ENCODE measurements at regions not wholly inside any gene's neighbourhood (a gene's known extent, or its start where the extent isn't known, plus 50 kb on each side); places are given as distances from the start of the nearest gene placed in this dataset.
A peak's percentile ranks its signal among the peaks of the same experiment; 100 is the strongest.
"Not testable (repeated sequence)": the region's sequence is repeated elsewhere in the genome, so short reads cannot be mapped to it uniquely, and the experiment has no call there.

DNA sequence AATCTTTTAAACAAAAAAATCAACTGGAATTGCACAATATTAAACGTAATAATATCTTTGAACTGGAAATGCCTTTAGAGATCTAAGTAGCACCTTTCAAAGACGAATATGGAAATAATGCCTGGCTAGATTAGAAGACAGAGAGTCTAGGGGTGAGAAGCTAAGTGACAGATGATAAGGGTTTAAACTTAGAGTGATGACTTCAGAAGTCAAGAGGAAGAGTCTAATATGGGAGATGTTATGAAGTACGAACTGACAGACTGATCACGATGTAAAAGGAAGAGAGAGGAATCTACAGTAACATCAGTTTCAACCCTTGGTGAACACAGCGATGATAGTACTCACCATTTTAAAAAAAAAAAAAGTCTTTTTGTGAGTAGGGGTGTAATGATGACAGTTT lies 57.9 kb downstream of the HINT1 start:
- no peak for DNase-seq
- intact Hi-C loops (cut with DNase I, micrococcal nuclease) = no loop called here
- no peak for ATAC-seq

DNA sequence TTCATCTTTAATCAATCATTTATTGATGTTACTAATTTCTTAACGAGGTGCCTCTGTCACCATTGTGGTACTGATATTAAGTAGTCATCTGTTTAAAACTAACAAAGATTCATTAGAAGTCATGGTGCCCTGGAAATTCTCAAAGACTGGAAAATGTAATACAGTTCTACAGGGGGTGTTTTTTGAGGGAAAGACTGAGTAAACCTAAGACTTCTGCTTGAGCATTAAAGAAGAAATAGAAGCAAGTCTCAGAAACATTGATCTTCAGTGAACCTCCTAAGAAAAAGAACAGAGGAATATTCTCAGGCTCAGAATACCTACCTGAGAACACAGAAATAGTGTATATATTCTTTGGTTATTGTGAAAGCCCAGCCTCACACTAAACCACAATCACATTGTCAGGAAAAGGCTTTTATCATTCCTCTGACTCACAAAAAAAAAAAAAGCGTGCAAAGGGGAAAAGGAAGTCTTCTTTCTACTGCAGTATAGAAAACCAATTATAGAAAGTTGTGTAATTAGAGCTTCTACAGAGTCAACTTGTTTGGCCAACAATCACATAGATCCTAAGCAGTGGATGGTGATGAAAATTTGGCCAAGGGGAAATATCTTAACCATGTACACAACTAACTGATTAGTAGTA lies 60.8 kb downstream of the HINT1 start:
- intact Hi-C loops (cut with DNase I, micrococcal nuclease) = no loop called here
- no peak for ATAC-seq

DNA sequence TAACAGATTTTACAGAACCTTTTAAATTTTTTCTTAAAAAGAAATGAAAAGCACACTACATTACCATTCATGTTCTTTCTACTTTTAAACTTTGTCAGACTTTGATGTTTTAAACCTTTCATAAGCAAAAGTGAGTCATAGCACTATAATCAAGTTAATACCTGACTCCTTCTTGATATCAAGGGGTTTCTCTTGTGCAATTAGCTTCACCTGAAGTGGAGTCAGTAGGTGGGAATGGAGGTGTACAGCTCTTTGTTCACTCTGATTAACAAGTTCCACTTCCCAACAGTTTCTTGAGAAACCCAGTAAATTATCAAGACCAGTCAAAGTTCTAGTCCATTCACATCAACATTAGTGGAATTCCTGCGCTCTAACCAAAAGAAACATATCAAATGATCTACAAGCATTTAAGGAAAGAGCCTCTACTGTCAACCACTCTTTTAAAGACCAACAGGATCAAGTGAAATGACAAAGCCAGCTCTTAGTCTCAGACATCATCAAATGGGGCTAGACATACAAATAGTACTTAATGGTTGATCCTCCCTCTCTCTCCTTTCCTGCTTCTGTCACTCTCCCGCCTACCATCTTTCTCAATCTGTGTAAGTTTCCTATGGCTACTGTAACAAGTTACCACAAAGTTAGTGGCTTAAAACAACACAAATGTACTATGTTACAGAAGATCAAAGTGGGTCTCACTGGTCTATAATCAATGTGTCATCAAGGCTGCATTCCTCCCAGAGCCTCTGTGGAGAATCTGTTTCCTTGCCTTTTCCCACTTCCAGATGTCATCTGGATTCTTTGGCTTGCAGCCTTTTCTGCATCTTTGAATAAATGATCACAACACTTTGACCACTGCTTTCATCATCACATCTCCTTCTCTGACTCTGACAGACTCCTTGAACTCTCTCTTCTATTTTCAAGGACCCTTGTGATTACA lies 68.0 kb downstream of the HINT1 start:
- ATAC-seq = no peak
- intact Hi-C loops (cut with DNase I, micrococcal nuclease) = no loop called here
- no peak for DNase-seq

More for the DNA sequence above, 60.8 kb downstream of the HINT1 start:
- no peak for DNase-seq

DNA sequence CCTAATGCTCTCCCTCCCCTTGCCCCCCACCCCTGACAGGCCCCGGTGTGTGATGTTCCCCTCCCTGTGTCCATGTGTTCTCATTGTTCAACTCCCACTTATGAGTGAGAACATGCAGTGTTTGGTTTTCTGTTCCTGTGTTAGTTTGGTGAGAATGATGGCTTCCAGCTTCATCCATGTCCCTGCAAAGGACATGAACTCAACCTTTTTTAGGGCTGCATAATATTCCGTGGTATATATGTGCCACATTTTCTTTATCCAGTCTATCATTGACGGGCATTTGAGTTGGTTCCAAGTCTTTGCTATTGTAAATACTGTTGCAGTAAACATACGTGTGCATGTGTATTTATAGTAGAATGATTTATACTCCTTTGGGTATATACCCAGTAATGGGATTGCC lies 69.5 kb downstream of the HINT1 start:
- DNase-seq; ATAC-seq; intact Hi-C loops (cut with DNase I, micrococcal nuclease): not testable (repeated sequence)

DNA sequence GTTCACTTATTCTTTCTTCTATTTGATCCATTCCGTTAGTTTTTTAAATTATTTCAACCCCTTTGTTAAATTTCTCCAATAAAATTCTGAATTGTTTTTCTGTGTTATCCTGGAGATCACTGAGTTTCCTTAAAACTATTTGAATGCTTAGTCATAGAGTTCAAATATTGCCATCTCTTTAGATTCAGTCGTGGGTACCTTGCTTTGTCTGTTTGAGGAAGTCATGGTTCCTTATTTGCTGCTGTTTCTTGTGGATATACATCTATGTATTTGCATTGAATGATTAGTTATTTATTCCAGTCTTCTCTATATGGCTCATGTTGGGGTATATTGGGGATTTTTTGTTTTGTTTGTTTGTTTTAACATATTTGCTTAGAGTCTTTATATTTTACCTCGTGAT lies 80.6 kb downstream of the HINT1 start:
- DNase-seq (no peak), ATAC-seq (no peak)
- intact Hi-C loops (cut with DNase I, micrococcal nuclease) = no loop called here

DNA sequence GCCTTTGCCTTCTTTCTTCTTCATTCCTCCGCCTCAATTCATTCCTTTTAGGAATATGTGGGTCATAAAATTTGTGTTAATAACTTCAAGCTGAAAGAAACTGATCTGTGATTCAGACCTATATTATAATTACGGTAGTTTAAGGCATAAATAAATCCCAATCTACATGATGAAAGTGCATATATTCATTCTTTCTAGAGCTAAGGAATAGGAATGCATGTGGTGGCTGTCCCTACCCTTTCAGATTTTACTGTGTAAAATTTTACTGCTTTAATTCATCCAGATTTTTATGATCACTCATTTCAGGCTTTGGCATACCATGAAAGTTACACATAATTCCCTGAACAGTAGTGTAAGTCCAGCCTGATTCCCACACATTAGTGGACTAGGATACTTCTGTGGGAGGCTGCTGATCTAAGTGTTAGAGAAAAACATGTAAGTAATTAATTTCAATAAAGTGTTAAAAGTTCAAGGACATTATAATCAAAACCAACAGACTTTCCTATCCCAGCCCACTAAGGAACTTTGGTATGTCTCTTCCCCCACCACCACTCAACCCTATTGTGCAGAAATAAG lies 83.1 kb downstream of the HINT1 start:
- intact Hi-C loops (cut with DNase I, micrococcal nuclease) = no loop called here
- no peak for DNase-seq
- ATAC-seq = peak; percentile 63

DNA sequence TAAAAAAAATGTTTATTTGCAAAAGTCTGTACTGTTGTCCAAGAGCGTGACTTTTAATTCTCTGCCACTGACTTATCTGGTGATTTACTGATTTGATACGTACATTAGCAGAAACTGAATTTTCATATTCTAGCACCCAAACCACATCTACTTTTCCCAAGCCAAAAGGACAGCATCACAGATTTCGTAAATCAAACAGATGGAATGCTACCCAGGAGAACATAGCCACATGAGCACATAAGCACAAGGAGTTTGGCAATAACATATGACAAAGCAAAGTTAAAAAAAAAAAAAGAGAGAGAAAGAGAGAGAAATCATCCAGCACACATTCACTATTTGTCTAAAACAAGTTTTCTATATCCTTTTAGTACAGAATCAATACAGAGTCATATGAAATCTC lies 83.7 kb downstream of the HINT1 start:
- DNase-seq (no peak), ATAC-seq (no peak)
- intact Hi-C loops (cut with DNase I, micrococcal nuclease) = no loop called here

DNA sequence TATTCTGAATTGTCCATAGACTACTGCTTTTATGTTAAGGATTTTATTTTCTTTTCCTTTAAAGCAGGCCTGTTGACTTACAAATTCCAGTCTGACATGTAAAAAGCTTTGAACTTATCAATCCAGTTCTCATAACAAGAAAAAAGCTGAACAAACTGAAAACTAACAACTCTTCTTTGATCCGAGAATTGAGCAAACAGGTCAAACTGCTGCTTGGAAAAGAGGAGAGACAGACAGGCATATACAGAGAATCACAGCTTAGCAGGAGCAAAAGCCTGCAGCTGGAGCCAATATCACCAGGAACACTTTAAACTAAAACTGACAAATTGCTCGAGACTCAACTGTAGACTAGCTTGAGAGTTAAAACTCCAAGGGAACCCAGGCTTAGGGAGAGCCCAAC lies 85.8 kb downstream of the HINT1 start:
- intact Hi-C loops (cut with DNase I, micrococcal nuclease) = no loop called here
- ATAC-seq (no peak), DNase-seq (no peak)

DNA sequence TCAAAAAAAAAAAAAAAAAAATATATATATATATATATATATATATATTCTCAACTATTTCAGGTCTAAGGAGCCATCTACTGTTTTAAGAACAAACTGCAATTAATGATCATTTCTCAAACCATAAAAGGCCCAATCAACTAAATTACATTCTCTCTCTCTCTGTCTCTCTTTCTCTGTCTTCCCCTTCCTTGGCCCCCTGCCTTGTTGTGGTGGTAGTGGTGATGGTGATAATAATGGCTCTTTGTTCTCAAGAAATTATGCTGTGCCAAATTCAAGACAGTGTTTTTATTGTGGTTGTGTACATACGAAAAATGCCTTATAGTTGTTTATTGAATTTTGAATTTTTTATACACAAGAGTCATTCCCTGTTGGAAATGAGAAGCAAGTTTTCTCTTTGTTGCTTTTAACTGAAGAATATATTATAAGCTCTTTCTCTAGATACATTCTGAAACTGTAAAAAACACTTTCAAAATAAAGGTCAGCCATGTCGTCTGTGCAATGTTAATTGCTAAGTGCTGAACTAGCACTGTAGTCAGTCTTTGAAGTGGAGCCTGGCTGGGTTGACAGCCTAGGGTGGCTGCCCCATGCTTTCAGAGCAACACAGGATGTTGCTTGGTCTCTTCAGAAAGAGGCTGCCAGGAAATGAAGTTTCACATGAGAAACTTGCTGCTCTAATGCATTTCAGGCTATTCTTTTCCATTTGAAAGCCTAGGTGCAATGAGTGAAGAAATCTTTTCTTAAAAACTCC lies 96.0 kb downstream of the HINT1 start:
- intact Hi-C loops (cut with DNase I, micrococcal nuclease) = no loop called here
- DNase-seq = peak in 1 of 2 donors; percentile 5
- ATAC-seq = peak; percentile 20

DNA sequence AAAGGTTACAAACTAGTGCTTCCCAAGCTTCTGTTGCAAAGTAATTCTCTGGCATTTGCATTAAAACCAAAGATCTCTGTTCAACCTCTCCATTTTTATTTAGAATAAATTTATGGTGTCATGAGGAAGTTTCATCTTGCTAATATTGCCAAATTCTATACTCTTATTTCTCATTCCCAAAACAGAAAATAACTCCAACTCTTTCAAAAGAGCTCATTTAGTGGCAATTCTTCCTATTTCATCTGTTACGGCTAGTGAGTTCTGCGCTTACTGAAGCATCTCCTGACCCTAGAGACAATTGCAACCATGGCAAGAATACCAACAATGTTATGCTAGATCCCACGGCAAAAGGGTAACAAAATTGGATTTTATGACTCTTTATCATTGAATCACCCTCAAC lies 97.0 kb downstream of the HINT1 start:
- ATAC-seq (no peak), DNase-seq (no peak)
- intact Hi-C loops (cut with DNase I, micrococcal nuclease) = no loop called here

DNA sequence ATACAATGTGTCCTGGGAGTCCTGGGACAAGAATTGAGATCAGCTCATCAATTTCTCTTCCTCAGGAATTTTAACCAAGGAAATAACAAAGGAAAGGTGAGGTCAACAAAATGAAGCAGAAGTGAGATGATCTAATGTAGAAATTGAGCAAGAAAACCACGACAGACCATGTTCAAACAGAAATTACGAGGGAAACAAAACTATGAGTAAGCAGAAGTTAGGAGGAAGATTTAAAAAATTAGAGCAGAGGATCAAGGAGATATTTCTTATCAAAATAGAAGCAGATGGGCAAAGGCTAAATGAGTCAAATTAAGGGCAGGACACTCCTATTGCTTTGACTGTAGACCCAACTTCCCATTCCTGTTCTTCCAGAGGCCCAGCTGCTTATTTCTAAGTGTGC lies 97.4 kb downstream of the HINT1 start:
- intact Hi-C loops (cut with DNase I, micrococcal nuclease) = no loop called here
- DNase-seq (no peak), ATAC-seq (no peak)

DNA sequence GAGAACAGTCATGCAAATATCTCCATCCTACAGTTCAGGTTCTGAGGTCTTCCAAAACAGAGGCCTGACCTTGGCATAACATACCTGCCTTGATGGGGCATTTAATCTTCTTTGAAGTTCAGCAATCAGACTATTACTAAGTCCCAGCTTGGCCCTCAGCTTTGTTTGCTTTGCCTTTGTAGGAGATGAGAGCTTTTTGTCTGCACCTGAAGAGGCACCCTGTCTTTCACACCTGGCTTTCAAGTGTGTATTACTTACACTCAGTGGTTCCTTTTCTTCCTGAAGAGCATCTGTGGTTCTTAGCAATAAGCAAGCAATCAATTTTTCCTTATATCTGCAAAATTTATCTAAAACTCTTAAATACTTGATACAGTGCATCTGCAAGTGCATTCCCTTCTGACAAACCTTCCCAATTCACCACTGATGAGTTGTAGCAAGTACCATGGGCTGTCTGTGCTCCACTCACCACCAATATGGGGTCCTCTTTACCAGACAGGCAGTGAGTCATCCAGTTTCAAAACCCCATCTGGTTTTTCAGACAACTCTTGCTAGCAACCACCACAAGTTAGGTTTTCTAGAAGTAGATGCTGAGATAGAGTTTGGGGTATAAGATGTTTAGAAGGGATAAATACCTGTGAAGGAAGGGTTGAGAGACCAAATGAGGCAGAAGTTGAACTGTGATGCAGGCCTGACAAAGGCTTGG lies 100.2 kb downstream of the HINT1 start:
- DNase-seq = no peak
- intact Hi-C loops (cut with DNase I, micrococcal nuclease) = no loop called here
- no peak for ATAC-seq

DNA sequence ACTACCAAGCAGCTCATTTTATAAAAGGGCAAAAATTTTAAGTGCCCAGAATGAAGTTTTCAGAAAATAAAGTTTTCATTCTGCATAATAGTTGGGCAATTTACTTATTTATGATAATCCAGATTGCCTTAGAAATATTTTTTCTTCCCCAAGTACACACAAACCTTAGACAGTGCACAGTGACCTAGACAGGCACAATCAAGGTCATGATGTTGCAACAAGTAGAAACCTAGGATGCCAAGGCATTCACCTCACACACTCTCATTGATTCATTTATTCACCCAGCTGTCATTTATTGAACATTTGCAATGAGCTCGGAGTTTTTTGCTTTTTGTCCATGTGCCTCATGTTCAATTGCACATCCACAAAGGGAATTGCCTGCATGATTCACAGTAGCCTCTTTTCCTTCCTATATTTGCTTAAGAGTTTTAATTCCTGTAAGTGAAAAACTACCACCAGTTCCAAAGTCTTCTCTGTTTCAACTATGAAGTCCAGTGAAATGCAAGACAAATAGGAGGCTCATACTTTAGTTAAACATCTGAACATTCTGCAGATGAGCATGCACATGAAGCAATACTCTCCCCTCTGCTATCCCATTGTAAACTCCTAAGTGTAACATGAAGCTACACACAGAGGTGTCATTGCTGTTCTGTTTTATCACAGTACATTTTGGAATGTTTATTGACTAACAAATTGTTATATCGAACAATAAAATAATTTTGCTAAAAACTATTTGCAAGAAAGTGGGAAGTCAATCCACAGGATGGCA lies 122.9 kb downstream of the HINT1 start:
- intact Hi-C loops (cut with DNase I, micrococcal nuclease) = no loop called here
- no peak for ATAC-seq
- no peak for DNase-seq

DNA sequence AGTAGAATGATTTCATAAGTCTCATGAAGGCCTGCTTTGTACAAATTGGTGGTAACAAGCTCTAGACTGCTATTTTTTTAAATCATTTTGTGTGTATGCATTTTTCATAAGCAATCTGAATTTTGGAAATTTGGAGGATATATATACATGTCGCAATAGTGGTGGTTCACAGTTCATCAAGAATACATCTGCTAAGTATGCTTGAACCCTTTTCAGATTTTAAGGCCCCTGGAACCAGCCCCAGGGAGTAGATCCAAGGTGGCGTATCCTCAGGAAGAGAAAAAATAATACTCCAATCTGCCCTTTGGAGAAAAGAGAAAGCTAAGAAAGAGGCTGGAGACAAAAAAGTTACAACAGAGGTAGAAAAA lies 141.6 kb downstream of the HINT1 start:
- intact Hi-C loops (cut with DNase I, micrococcal nuclease) = no loop called here
- ATAC-seq = no peak
- DNase-seq = no peak

DNA sequence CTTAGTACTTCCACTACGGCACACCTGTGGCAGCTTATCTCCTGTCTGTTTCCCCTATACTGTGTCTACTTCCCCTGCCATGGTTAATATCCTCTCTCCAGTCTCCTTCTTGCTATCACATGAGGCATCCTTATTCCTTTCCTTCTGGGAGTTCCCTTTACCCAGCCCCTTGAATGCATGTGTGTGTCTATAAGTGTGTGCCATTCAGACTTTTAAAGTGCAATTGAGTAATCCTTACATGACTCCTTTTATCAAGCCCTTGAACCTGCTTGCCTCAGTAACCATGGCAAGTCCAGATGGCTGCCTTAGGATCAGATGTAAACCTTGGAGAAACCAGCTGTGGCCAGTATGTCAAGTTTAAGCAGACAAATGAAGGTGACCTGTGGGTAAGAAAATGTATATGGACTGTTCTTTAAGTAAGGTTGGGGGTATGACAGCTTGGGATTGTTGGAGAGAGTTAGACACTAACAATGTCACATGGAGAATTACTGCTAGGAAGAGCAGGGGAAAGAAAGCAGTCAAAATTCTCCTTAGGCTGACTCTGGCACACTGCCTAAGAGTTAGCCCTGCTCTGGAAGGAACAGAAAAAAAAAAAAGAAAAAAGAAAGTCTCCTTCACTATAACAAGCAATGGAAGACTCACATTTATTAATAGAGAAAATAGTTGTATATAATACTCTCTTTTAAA lies 142.1 kb downstream of the HINT1 start:
- no peak for ATAC-seq
- DNase-seq = no peak
- intact Hi-C loops (cut with DNase I, micrococcal nuclease) = no loop called here

DNA sequence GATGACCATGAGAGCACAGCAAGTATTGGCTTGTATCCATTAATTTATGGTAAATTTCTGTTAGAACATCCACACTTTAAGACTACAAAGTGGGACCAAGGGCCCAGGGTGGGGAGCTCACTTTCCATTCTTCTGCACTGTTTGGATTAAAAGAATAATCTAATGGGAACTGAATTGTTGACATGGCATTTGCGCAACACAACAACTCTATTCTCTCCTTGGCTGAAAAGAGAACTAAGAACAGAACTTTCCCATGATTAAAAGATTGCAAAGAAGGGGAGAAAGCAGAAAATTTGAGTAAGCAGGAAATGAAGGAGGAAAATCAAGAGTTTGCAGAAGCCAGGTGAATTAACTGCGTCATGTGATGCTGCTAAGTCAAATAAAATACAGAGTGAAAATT lies 143.4 kb downstream of the HINT1 start:
- DNase-seq = no peak
- ATAC-seq = peak; percentile 18
- intact Hi-C loops (cut with DNase I, micrococcal nuclease) = no loop called here

DNA sequence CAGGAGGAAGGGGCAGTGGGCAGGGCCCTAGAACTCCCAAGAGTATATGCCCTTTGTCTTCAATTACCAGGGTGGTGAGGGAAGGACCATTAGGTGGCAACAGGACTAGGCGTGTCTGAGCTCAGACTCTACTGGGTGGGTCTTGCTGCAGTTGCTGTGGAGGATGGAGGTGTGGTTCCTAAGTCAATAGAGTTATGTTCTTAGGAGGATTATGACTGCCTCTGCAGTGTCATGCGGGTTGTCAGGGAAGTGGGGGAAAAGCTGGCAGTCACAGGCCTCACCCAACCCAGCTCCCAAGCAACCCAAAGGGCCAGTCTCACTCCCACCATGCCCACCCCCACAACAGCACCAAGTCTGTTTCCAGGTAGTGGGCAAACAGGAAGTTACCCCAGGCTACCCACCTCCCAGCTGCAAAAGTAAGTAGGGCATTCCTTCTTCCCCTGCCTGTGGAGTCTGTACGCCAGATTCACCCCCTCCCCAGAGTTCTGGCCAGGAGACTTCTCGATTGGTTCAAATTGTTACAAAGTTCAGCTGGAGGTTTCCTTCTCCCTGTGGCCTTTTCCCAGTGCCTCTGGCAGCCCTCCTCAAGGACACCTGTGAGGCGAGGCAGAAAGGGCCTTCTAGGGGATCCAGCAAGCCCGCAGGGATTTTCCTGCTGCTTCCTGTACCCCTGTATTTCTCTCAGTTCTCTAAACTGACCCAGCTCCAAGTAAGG lies 145.3 kb downstream of the HINT1 start:
- ATAC-seq (peak; percentile 97), DNase-seq (peak; percentile 71 to 88)
- intact Hi-C loops (cut with DNase I, micrococcal nuclease) = no loop called here

Measured in left colon (tissue), 2 donors.